ENCODE measurements at regions not wholly inside any gene's neighbourhood (a gene's known extent, or its start where the extent isn't known, plus 50 kb on each side); places are given as distances from the start of the nearest gene placed in this dataset.
A peak's percentile ranks its signal among the peaks of the same experiment; 100 is the strongest.

DNA sequence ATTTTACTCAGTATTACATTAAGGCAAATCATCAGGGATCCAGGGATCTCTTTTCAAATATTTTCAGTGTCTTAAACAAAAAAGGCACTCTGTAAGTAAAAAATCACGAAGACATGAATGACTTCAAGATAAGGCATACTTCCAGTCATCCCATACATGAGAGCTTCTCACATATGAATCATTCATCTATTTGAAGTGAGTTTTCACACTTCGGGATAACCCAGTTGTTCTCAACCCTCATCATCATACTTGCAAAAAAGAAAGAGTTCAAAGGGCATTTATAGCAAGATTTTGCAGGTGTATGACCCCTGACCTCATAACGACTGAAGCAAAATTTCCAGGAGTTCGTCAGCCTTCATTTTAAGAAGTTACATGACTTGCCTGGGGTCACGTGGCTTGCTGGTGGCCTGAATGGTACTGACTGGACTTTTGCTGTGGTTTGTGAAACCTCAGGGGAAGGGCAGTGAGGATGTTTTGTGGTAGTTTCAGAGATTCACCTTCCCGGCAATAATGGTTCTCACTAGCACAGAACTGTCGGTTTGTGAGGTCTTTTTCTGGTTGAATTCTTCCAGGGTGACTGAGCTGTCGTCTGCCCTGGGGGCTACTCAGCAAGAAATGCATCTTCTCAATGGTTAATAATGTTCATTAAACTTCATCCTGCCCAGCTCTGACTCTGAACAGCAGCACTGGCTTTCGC is 115.8 kb upstream of the SHISA3 start (continued):
- TF ChIP-seq, protein P1, sequence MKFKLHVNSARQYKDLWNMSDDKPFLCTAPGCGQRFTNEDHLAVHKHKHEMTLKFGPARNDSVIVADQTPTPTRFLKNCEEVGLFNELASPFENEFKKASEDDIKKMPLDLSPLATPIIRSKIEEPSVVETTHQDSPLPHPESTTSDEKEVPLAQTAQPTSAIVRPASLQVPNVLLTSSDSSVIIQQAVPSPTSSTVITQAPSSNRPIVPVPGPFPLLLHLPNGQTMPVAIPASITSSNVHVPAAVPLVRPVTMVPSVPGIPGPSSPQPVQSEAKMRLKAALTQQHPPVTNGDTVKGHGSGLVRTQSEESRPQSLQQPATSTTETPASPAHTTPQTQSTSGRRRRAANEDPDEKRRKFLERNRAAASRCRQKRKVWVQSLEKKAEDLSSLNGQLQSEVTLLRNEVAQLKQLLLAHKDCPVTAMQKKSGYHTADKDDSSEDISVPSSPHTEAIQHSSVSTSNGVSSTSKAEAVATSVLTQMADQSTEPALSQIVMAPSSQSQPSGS (IDR thresholded peaks at IDR 0.05; ENCODE audit: low read length): peak; percentile 47; the same call in 1 of the 2 replicates
- TF ChIP-seq GABPA (IDR thresholded peaks at IDR 0.05; ENCODE audit: low read depth) (no peak), PML (IDR thresholded peaks at IDR 0.05; ENCODE audit: low read length) (peak; percentile 39; the same call in 1 of the 2 replicates), STAT3 (IDR thresholded peaks at IDR 0.05; ENCODE audit: low read depth, low read length) (no peak), NR2F1 (conservative IDR thresholded peaks at IDR 0.05) (peak; percentile 78), JUNB (IDR thresholded peaks at IDR 0.05) (peak; percentile 11), MEF2B (IDR thresholded peaks at IDR 0.05; ENCODE audit: partially characterized antibody, poor library complexity, severe bottlenecking) (peak; percentile 59), RUNX3 (IDR thresholded peaks at IDR 0.05; ENCODE audit: low read length) (peak; percentile 96), CREB1 (IDR thresholded peaks at IDR 0.05; ENCODE audit: low read depth) (0 out of 2 replicates have a peak, but pooled peaks have one; percentile 22), CBFB (IDR thresholded peaks at IDR 0.05; ENCODE audit: low read depth) (peak; percentile 61; the same call in 1 of the 2 replicates)
- TF ChIP-seq, protein P2, sequence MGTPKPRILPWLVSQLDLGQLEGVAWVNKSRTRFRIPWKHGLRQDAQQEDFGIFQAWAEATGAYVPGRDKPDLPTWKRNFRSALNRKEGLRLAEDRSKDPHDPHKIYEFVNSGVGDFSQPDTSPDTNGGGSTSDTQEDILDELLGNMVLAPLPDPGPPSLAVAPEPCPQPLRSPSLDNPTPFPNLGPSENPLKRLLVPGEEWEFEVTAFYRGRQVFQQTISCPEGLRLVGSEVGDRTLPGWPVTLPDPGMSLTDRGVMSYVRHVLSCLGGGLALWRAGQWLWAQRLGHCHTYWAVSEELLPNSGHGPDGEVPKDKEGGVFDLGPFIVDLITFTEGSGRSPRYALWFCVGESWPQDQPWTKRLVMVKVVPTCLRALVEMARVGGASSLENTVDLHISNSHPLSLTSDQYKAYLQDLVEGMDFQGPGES (IDR thresholded peaks at IDR 0.05): no peak
- TF ChIP-seq, protein P3, sequence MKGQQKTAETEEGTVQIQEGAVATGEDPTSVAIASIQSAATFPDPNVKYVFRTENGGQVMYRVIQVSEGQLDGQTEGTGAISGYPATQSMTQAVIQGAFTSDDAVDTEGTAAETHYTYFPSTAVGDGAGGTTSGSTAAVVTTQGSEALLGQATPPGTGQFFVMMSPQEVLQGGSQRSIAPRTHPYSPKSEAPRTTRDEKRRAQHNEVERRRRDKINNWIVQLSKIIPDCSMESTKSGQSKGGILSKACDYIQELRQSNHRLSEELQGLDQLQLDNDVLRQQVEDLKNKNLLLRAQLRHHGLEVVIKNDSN (IDR thresholded peaks at IDR 0.05; ENCODE audit: borderline replicate concordance, extremely low read length, insufficient read depth, low read depth, low read length): peak; percentile 64
